ENCODE measurements at regions not wholly inside any gene's neighbourhood (a gene's known extent, or its start where the extent isn't known, plus 50 kb on each side); places are given as distances from the start of the nearest gene placed in this dataset.

GRCh38 chr4:18934197-18934596, 912.6 kb upstream of the LCORL start:
- no peak for DNase-seq (ENCODE audit: low read depth in 2 of 3, low spot score in 2 of 3)

- no peak for DNase-seq (ENCODE audit: low read depth in 2 of 3, low spot score in 2 of 3)
These were observed 911.3 kb upstream of the LCORL start for GRCh38 chr4:18932730-18933339.

- no peak for DNase-seq (ENCODE audit: low read depth in 2 of 3, low spot score in 2 of 3)
These were observed 910.3 kb upstream of the LCORL start for GRCh38 chr4:18931643-18932377.

GRCh38 chr4:18930487-18930886, 908.9 kb upstream of the LCORL start:
- DNase-seq (ENCODE audit: low read depth in 2 of 3, low spot score in 2 of 3), result no peak

- DNase-seq (ENCODE audit: low read depth in 2 of 3, low spot score in 2 of 3), result no peak
These were observed 902.1 kb upstream of the LCORL start for GRCh38 chr4:18923496-18924161.

GRCh38 chr4:18917689-18918088, 896.1 kb upstream of the LCORL start:
- no peak for DNase-seq (ENCODE audit: low read depth in 2 of 3, low spot score in 2 of 3)

- DNase-seq (ENCODE audit: low read depth in 2 of 3, low spot score in 2 of 3), result no peak
These were observed 892.6 kb upstream of the LCORL start for GRCh38 chr4:18914182-18914581.

GRCh38 chr4:18894928-18895327, 873.4 kb upstream of the LCORL start:
- DNase-seq (ENCODE audit: low read depth in 2 of 3, low spot score in 2 of 3), result no peak

GRCh38 chr4:18882468-18882867, 860.9 kb upstream of the LCORL start:
- DNase-seq (ENCODE audit: low read depth in 2 of 3, low spot score in 2 of 3), result no peak

GRCh38 chr4:18881556-18881955, 860.0 kb upstream of the LCORL start:
- no peak for DNase-seq (ENCODE audit: low read depth in 2 of 3, low spot score in 2 of 3)

- DNase-seq (ENCODE audit: low read depth in 2 of 3, low spot score in 2 of 3), result no peak
These were observed 859.3 kb upstream of the LCORL start for GRCh38 chr4:18880871-18881270.

- no peak for DNase-seq (ENCODE audit: low read depth in 2 of 3, low spot score in 2 of 3)
These were observed 857.0 kb upstream of the LCORL start for GRCh38 chr4:18878561-18878960.

GRCh38 chr4:18869166-18869565, 847.6 kb upstream of the LCORL start:
- no peak for DNase-seq (ENCODE audit: low read depth in 2 of 3, low spot score in 2 of 3)

- DNase-seq (ENCODE audit: low read depth in 2 of 3, low spot score in 2 of 3), result no peak
These were observed 839.4 kb upstream of the LCORL start for GRCh38 chr4:18860836-18861530.

- DNase-seq (ENCODE audit: low read depth in 2 of 3, low spot score in 2 of 3), result no peak
These were observed 837.9 kb upstream of the LCORL start for GRCh38 chr4:18859468-18859867.

- DNase-seq (ENCODE audit: low read depth in 2 of 3, low spot score in 2 of 3), result no peak
These were observed 836.8 kb upstream of the LCORL start for GRCh38 chr4:18858229-18858922.

- DNase-seq (ENCODE audit: low read depth in 2 of 3, low spot score in 2 of 3), result no peak
These were observed 829.3 kb upstream of the LCORL start for GRCh38 chr4:18850867-18851266.

GRCh38 chr4:18847249-18847890, 825.8 kb upstream of the LCORL start:
- no peak for DNase-seq (ENCODE audit: low read depth in 2 of 3, low spot score in 2 of 3)

GRCh38 chr4:18846313-18846712, 824.8 kb upstream of the LCORL start:
- DNase-seq (ENCODE audit: low read depth in 2 of 3, low spot score in 2 of 3), result no peak

- DNase-seq (ENCODE audit: low read depth in 2 of 3, low spot score in 2 of 3), result no peak
These were observed 823.2 kb upstream of the LCORL start for GRCh38 chr4:18844726-18845125.

- no peak for DNase-seq (ENCODE audit: low read depth in 2 of 3, low spot score in 2 of 3)
These were observed 820.9 kb upstream of the LCORL start for GRCh38 chr4:18842431-18842830.
